ENCODE measurements at regions not wholly inside any gene's neighbourhood (a gene's known extent, or its start where the extent isn't known, plus 50 kb on each side); places are given as distances from the start of the nearest gene placed in this dataset.
"Not testable (repeated sequence)": the region's sequence is repeated elsewhere in the genome, so short reads cannot be mapped to it uniquely, and the experiment has no call there.

DNA sequence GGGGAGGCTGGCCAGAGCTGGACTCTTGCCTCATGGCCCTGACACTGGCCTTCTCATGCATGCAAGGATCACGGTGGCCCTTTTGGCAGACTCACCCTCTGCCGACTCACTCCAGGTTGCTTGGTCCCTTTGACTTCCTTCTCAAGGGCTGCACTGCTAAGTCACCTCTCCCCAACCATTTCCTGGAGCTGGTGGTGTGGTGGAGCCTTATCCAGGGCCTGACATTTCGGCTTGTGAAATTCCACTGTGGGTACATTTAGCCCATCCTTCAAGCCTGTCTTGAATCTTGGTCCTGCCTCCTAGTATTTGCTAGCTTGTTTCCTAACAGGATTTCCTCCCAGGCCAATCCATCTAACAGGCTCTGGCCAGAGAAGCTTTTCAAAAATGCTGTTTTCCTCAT is 52.6 kb upstream of the JUN start:
- peak; percentile 53 for DNase-seq

DNA sequence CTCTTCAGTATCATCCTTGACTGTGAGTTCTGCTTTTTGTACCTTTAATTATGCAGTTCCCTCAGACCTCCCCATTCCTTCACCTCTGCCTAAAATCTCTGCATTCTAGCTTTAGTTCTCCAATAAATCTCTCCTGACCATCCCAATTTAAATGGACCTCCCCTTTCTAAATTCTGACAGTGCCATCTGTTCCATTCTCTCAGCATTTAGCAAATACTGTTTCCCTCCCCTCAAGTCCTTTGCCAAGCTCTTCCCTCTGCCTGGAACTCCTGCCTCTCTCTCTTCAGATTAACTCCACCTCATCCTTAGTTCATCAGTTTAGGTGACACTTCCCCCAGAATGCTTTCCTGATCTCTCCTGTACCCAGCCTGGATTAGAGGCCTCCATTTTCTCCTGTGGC is 54.0 kb upstream of the JUN start:
- no peak for DNase-seq

DNA sequence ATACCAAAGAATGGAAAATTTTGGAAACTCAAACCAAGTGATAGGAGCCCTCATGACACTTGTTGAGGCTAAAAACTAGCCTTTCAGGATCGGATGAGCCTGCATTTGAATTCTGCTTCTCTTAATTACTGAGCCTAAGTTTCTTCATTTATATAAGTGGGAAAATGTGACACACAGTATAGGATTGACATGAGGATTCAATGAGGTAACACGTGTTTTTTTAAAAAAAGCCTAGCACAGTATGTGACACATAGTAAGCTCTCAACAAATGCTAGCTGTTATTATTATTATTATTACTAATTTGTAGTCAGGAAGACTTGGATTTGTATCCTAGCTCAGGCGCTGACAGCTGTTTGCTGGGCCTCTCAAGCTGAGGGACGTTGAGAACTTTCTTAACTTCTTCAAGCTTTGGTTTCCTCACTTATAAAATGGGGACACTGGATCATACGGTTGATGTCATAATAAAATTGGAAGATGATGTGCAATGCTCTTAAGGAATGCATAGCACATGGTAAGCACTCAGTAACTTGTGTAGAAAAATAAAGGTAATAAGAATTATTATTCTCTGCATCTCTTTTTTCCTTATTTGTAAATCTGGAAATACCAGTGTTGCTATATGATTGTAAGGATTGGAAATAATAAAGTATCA is 55.4 kb upstream of the JUN start:
- DNase-seq: no peak

DNA sequence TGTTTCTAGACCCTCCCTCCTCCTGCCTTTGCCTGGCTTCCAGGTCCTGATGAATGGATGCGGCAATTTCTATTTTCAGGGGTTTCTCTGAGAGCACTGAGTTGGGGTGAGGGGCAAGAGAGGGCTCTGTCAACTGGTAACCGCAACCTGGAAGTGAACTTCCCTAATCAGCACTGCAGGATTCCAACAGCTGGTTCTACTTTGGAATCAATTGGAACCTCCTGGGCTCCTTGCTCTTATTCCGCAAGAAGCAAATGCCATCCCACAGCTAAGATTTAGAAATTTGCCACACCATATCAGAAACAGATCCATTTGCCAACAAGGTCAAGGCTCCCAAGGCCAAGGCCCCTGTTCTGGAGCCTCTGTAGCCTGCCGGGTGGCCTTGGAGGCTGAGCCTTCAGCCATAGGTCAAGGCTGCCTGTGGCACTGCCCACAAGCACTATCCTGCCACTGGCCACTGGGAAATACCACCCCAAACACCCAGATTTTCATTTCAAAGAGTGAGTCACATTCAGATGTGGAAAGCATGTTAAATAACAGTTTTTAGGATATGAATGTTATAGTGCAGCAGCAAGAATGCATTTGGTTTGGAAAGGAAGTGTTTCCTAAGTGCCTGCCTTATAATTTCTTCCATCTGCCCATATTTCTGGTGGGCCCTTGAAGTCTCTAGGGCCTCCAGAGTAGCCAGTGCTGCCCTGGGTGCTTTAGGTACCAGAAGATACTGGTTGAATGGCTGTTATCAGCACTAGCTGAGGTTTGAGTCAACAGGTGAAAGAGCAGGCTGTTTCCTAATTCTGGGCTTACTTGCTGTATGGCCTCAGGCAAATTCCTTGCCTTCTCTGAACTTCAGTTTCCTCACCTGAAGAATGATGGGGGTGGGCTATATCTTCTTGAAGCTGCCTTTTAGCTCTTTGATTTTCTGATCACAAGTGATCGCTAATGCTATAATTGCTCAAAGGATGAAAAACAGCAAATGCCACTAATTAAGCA is 56.3 kb upstream of the JUN start:
- DNase-seq: no peak

DNA sequence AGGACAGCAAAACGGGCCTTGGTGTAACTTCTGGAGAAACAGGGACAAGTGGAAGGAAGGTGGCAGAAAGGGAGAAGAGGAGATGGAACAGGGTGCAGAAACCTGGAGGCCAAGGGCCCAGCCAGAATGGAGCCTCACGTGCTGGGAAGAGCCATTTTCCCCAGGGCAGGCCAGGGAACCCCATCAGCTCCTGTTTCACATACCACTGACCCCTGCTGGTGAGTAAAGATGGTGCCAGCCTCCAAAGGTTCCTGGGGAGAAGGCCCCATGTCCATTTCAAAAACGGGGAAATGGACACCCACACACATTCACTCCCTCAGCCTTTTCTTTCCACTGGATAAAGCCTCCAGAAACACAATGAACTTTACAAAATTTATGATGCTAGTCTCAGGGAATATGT is 57.6 kb upstream of the JUN start:
- peak; percentile 40 for DNase-seq

DNA sequence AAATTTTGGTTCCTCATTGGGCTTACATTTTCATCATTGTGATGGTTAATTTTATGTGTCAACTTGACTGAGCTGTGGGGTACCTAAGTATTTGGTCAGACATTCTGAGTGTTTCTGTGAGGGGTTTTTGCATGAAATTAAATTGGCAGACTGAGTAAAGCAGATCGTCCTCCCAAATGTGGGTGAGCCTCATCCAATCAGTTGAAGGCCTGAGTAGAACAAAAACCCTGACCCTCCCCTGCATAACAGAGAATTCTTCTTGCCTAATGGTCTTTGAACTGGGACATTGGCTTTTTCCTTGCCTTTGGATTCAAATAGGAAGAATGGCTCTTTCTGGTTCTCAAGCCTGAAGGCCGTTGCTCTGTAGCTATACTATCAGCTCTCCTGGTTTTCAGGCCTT is 59.1 kb upstream of the JUN start:
- no peak for DNase-seq

DNA sequence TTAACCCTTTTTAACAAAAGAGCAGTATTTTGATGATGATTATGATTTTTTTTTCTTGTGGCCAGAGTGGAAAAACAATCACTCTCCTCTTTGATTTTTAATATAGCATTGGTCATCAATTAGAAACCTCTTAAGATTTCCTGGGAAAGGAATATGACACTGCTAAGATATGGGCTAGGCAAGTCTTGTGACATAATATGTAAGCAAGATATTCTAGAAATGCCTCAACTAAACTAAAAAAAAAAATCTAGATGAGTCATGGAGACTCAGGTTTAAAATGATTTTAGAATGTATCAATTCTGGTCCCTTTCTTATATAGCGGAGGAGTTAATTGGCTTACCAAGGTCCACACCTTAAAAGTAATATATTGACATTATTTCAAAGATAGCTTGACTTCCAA is 60.3 kb upstream of the JUN start:
- DNase-seq: no peak

DNA sequence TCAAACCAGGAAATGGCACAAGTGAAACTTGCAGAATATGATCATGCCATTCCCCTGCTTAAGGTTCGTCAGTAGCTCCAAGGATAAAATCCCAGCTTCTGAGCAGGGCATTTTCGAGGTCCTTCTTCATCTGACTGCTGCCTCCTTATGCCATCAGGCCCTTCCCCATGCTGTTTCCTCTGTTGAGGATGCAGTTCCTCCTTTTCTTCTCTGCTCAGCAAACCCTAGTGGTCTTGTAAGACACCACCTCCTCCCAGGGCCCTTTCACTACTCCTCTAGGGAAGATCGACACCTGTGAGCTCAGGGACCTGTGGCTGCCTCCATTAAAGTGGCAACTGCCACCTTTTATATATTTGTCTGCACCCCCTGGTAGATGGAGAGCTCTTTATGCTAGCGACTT is 62.1 kb upstream of the JUN start:
- no peak for DNase-seq

DNA sequence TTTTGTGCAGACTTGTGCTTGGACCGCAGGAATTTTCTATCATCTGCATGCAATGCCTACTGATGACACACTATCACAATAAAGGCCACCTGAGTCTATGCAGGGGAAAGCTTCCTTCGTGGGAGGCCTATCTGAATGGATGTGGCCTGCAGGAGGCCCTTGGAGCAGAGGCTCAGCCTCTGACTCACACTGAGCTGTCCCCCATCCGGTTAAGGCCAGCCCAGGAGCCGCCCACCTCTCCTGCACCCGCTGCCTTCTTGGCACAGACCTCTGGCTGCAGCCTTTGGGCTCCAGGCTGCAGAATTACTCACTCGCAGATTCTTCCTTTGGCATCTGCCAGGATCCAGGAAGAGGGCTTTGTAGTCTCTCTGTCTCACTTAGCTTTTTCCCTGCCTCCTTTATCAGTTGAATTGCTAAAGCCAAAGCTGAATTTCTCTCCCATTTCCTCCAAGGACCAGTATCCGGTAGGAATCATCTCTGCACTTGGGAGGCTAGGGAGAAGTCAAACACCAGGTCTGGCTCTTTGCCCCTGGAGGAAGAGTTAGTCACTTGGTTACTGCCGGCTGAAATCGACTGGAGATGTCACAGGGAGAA is 65.1 kb upstream of the JUN start:
- DNase-seq: peak; percentile 96

DNA sequence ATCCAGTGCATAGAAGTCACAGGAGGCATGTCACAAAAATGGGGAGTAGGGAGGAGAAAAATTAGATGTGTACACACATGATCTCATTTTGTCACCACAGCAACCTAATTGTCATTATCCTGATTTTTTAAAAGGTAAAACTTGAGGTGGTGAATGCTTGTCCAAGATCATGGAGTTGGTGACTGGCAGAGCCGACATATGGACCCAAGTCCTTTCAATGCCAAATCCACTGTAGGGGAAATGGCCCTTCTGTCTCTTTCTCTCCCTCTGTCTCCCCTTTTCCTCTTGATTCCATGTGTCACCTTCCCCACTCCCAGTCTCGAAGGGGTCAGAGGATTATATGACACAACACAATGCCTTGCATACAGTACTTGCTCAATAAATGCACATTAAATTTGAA is 65.7 kb upstream of the JUN start:
- DNase-seq: no peak

DNA sequence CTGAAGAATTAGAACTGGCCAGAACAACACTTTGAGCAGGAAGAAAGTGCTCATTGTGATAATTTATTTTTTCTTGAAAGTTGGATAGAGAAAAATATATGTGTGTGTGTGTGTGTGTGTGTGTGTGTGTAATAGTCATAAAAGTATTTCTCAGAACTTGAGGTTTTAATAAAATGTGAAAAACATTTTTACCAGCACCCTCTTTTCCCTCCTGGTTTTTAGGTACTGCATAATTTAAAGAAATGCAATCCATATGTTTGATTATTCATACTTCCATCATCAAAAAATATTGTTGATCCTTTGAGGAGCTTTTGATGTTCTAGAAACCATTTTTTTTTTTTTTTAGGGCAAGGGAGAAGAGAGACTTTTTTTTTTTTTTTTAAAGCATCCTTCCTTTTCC is 66.8 kb upstream of the JUN start:
- DNase-seq: no peak

DNA sequence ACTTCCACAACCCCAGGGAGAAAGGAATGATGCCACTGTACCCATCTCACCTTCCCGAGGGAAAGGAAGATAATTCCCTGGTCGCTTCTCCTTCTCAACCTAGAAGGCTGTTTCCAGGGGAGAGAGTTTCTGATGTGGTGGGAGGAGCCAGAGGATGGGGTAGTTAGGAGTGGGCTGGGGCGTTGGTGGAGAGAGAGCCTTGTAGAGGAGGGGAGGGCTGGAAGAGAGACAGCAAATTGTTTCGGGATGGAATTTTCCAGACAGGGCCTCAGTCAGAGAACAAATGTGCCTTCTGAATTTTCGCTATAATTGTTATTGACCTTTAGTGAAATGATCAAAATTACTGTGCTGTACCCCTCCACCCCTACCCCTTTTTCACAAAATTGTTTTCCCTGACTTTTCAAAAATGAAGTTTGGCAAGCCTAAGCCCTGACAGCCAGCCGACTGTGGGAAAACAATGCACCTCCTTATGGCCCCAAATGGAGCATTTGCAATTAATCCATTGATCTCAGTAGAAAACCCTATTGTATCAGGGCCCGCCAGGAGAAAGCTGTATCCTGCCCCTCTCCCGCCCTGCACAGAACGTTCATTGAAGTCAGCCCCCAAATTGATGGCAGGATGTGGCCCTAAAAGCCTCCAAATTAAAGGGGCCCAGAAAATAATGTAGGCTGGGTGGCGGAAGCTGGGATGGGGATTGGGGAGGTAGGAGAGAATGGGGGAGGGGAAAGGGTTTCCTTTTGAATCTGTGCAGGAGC is 69.1 kb upstream of the JUN start:
- no peak for DNase-seq

DNA sequence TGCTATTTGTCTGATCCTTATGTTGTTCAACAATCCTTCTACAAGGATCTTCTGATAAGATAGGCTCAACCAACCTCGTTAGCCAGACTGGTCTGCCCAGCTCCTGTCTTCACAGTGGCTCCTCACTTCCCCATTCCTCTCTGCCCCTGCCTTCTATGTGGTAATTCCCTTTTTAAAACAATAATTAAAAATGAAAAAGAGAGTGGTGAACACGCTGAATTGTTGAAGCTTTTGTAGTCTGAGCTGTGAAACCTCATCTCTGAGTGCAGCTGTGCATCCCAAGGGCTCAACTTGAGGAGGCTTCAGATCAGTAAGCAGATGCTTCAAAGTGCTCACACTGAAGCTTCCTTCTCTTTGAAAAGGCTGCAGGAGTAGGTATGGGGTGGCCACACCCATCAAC is 70.7 kb upstream of the JUN start:
- DNase-seq: peak; percentile 21

DNA sequence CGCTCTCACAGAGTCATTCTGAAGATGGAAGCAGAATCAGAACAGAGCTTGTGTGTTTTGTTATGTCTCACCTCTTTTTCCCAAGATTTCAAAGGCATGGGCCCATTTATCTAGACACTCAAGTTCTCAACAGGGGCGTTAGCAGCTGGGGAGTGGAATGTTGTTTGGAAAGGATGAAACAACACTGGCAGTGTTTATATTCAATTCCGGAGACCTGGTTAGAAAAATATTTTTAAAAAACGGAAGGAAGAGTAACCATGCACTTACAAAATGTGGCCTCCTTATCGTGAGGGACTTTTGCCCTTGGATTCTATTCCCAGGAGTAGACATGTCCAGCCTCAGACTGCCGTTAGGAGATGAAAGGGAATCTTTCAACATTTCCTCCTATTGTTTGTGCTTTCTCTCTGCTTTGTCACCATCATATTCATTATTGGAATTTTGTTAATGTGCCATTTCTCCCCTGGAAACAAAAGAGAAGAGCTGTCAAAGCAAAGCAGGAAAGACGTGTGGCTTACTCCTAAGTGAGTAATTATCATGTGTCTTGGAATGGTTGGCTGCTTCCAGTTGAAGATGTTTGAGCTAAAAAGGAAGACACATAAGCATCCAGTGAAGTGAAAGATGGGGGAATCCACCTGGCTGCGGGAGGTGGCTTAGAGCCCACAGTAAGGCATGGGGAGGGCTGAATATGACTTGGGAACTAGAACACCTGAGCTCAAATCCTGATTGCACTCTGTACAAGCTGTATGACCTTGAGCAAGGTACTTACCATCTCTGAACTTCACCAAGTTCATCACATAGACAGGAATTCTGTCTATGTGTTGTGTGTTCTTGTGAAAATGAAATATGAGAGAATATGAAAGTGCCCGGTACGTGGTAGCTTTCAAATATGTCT is 71.7 kb upstream of the JUN start:
- DNase-seq: peak; percentile 93

DNA sequence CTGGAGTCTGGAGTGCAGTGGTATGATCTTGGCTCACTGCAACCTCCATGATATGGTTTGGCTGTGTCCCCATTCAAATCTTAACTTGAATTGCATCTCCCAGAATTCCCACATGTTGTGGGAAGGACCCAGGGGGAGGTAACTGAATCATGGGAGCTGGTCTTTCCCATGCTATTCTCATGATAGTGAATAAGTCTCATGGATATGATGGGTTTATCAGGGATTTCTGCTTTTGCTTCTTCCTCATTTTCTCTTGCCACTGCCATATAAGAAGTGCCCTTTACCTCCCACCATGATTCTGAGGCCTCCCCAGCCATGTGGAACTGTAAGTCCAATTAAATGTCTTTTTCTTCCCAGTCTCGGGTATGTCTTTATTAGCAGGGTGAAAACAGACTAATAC is 72.4 kb upstream of the JUN start:
- not testable (repeated sequence) for DNase-seq

DNA sequence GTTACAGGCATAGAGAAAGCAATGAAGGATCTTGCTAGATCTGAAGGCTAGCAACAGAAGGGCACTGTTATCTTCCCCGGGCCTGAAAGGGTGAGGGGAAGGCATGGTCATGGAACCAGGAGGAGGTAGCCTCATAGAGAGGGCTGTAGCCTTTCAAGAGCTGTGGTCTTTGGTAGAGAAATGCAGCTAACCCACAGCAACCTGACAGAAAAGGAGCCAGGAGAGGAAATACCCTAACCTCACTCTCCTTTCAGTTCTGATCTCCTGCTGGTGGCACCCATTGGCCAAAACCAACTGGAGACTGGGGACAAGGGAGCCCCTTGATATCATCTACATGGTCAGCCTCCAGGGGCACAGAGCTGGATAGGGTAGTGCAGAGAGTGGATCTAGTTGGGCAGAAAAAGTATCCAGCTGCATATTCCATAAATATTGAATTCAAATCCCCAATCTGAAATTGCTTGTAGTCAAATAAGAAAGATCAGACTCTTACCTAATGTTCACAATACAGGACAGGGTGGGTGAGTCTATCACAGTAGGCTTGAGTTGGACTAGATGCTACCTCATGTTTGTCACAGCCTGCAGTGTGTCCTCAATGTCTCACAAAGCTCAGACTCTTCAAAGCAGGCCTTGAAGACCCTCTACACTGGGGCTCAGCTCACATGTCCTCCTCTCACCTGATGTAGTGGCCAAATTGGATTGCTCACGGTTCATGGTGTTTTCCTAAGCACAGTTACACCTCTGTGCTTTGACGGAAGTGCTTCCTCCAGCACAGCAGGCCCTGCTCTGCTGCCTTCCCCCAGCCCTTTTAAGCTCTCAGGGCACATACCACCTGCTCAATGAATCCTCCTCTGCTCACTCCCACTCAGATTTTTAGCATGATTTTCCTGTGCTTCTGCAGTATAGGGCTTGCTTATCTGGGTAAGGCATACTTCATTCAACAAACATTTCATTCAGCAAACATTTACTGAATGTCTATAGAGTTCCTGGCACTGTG is 74.1 kb upstream of the JUN start:
- no peak for DNase-seq

DNA sequence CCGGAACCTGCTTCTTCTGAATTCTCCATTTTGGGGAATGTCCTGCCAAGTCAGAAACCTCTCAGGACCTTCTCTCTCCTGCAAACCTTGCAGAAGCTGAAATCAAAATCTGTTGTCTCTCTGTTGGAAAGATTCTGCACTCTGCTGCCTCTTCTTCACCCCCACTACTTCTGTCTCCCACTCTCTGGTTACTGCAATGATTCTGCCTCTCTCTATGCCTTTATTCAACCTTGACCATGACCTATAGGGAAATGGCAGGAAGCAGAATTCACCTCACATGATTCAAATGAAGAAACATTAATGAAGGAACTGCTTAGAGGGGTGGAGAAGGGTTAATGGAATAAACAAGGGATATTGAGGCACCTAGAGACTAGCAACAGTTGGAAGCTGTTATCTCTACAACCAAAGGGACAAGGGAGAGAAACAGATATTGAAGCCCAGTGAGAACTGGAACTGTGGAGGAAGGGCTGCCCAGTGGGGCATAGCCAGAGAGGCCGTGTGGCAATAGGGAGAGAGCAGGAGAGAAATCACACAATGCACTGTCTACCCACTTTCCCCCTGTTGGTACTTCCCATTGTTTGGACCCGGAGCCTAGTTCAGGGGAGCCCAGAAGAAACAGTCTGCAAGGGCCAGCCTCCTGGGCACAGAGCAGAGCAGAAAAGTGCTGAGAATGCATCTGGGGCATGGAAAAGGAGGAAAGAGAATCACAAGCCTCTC is 76.1 kb upstream of the JUN start:
- DNase-seq: no peak

DNA sequence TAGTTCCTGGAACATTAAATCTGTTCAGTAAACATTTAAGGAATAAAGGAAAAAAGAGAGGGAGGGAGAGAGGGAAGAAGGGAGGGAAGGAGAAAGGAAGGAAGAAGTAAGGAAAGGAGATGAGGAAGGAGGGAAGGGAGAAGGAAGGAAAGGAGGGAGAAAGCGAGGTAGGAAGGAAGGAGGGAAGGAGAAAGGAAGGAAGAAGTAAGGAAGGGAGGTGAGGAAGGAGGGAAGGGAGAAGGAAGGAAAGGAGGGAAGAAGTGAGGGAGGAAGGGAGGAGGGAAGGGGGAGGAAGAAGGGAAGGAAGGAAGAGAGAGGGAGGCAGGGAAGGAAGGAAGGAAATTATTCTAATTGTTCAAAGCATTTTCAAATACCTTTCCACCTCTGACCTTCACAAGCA is 77.2 kb upstream of the JUN start:
- no peak for DNase-seq

DNA sequence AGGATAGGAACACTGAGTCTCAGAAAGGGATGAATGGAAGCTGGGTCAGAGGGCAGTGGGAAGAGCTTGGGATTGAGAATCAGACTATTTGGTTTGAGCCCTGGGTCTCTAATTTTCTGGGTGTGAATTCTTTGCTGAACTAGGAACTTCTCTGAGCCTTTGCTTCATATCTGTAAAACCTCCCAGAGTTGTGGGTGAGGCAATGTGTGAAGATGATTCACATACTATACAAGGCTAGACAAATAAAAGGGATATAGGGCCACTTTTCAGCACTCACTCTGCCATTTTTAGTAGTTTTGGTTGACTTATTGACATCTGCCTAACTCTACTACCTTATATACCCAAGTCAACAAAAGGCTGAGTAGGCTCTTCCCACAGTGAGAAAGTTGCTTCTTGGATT is 77.7 kb upstream of the JUN start:
- DNase-seq: no peak

All from dermis blood vessel endothelial cell (primary cell).